HG02610 (cell line): ENCODE measurements at regions not wholly inside any gene's neighbourhood (a gene's known extent, or its start where the extent isn't known, plus 50 kb on each side); places are given as distances from the start of the nearest gene placed in this dataset.

Experiments
- ATAC-seq: cut with Tn5 transposase; IDR thresholded peaks from one replicate; pipeline ENCODE4 v1.9.1; 2021; ENCODE audit warnings: mild to moderate bottlenecking, moderate library complexity; ENCODE audit not compliant: unreplicated experiment

- ATAC-seq = no peak
These were observed 69.6 kb upstream of the ARMC2 start for GRCh38 chr6:108778421-108779186.

GRCh38 chr6:108779536-108780275 is 68.5 kb upstream of the ARMC2 start:
- ATAC-seq = no peak

- no peak for ATAC-seq
These were observed 67.4 kb upstream of the ARMC2 start for GRCh38 chr6:108780784-108781183.

DNA sequence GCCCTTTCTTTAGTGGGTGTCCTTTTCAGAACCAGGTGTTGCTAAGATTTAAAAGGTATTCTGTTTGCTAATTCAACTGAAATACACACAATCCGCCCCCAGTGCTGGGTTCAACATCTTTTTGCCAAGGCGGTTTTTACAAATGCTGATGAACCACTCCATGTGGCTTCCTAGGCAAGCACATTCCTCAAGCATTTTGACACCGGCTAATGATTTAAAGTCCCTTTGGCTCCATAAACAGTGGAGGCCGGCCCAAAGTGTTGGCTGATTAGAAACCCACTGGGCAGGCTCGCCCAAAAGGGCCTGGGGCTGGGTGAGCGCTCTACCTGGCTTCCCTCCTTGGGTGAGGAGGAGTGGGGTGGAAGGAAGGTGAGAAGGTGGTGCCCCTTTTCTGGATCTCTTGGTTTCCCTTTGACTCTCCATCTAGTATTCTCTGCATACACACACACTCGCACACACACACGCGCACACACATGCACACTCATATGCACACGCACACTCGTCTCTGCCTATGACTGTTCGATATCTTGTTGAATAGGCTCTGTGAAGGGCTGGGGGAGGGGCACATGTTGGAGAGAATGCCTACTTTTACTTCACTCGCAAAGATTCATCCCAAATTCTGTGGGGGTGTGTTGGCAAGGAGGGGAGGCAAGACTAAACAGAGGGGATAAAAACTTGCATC is 66.7 kb upstream of the ARMC2 start:
- no peak for ATAC-seq

GRCh38 chr6:108782179-108783041 is 65.8 kb upstream of the ARMC2 start:
- ATAC-seq = peak; percentile 57

DNA sequence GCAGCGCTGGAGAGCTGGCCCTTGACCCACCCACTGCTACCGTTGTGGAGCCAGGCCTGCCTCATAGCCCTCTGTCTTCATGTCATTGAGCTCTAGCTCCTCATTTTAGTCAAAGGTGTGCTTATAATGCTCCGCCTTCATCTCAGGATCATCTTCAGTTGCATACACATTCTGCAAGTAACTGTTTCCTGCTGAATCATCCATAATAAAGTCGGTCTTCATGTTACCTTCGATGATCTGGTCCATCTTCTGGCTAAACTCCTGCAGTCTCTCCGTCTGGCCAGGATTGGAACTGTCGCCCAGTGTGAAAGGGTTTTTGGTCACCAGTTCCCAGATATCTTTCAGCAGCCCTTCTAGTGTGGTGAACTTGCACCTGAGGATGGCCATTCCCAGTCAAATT is 62.6 kb upstream of the ARMC2 start:
- no peak for ATAC-seq

- ATAC-seq = no peak
These were observed 59.8 kb upstream of the ARMC2 start for GRCh38 chr6:108788416-108788815.

GRCh38 chr6:108789475-108789874 is 58.7 kb upstream of the ARMC2 start:
- ATAC-seq = no peak

DNA sequence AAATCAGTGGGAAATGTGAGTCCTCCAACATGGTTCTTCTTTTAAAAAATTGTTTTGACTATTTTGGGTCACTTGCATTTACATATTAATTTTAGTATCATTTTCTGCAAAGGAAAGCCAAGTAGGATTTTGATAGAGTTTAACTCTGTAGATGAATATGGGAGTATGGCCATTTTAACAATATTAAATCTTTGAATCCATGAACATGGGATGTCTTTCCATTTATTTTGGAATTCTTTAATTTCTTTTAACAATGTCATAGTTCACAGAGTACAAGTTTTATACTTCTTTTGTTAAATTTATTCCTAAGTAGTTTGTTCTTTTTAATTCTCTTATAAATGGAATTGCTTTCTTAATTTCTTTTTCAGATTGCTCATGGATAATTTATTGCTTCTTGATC is 56.5 kb upstream of the ARMC2 start:
- ATAC-seq = no peak

DNA sequence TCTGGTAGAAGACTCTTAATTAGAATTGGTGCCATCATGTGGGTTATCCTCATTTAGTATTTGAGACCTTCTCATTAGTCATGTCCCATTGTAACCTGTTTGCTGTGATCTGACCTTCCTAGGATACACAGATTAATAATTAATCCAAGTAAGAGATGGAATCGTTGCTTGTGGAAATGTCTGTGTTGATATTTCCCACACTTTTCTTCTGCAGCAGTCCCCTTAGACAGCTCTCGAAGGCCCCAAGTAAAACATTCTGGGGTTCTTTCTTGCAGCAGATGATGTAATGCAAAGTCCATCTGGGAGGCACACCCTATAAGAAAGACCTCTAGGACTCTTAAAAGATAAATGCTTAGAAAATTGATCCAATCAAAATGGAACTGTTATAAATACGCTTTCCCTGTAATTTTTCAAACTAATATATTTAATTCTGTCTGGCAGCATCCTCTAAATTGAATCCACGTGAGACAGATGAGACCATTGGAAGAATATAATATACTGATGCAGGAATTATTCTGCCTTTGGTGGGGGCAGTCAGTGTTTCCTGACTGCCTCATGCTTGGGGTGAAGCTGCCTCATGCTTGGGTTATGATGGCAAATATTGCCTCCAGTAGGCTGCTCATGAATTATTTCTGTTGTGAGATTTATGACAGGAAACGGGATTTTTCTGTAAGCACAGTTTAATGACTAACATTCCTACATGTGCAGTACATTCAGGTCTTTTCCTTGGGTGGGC is 54.5 kb upstream of the ARMC2 start:
- no peak for ATAC-seq

GRCh38 chr6:108795122-108795521 is 53.1 kb upstream of the ARMC2 start:
- ATAC-seq = no peak

GRCh38 chr6:108795814-108796213 is 52.4 kb upstream of the ARMC2 start:
- no peak for ATAC-seq

GRCh38 chr6:108796875-108797274 is 51.3 kb upstream of the ARMC2 start:
- no peak for ATAC-seq

DNA sequence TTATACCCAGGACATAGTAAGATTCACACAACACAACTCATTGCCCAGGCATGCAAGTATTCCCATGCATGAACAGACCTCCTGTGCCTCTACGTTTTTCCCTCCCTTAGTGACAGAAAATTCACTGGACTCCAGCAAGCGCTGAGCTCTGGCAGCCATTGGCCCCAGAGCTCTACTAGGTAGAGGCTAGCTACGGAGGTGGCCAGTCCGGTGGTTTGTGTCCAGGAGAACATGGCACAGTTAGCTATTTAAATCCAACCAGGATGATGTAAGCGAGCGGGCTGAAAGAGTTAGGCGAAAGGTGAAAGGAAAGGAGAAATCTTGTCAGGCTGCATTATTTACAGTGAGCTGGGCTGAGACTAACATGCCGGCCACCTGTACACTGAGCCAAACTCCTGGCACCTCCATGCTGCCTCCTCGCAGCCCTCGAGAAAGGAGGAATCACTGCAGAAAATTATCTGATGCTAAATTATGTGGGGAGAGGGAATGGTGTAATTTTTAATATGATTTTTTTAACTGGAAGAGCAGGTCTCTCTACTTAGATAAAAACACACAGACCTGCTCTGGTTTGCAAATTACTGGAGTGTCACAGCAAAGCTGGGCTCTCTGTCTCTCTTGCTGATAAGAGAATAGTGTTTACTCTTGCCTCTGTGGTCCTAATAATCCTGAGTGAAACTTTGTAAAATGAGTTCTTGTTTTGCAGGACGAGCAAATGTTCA is 50.1 kb upstream of the ARMC2 start:
- ATAC-seq = no peak
